IMR-90 (cell line): ENCODE measurements at regions not wholly inside any gene's neighbourhood (a gene's known extent, or its start where the extent isn't known, plus 50 kb on each side); places are given as distances from the start of the nearest gene placed in this dataset.

Source experiments
- ATAC-seq: fragments of 200-7000 bp; cut with Tn5 transposase; 2 replicates; pipeline ENCODE4 v1.9.1; 2020; ENCODE audit warnings: low read depth, mild to moderate bottlenecking, moderate library complexity
- BruUV-seq: library from RNA; stranded (reverse); fragments of 400-500 nt; replicated peaks from 2 replicates; lab custom pipeline; 2021; lab: Mats Ljungman, UMichigan
- CTCF ChIA-PET: fragments of 300-600 bp; formaldehyde crosslinking; extraction: SDS; loops from one replicate; lab custom pipeline; 2021; ENCODE audit warnings: antibody characterized with exemption; lab: Yijun Ruan, JAX
- POLR2A ChIA-PET: fragments of 300-600 bp; sonication (Branson Sonifier 250); formaldehyde crosslinking; loops from one replicate; lab custom pipeline; 2022; ENCODE audit warnings: antibody characterized with exemption; ENCODE audit not compliant: unreplicated experiment; lab: Charles Lee
- DNase-seq: peaks from one replicate; pipeline ENCODE4 v3.0.0; 2013
- H2AFZ ChIP-seq: replicated peaks from 2 replicates; pipeline ENCODE3; 2013; ENCODE audit warnings: low read length, mild to moderate bottlenecking; ENCODE audit not compliant: poor library complexity
- H2AK5ac ChIP-seq: 2 replicates; pipeline ENCODE4 v1.6.1; 2013; ENCODE audit warnings: low read depth, low read length, inconsistent platforms
- H2AK9ac ChIP-seq: replicated peaks from 2 replicates; pipeline ENCODE3; 2013; ENCODE audit warnings: mild to moderate bottlenecking, low read depth, low read length, moderate library complexity; ENCODE audit not compliant: poor library complexity
- H2BK120ac ChIP-seq: 2 replicates; pipeline ENCODE4 v1.6.1; 2013; ENCODE audit warnings: low read depth, low read length, inconsistent platforms
- H2BK15ac ChIP-seq: 3 replicates; pipeline ENCODE4 v1.6.1; 2013; ENCODE audit warnings: low read depth, low read length, inconsistent platforms
- H2BK20ac ChIP-seq: 2 replicates; pipeline ENCODE4 v1.6.1; 2013; ENCODE audit warnings: low read depth, mild to moderate bottlenecking, inconsistent platforms, low read length, moderate library complexity
- H2BK5ac ChIP-seq: 2 replicates; pipeline ENCODE4 v1.6.1; 2013; ENCODE audit warnings: mild to moderate bottlenecking, low read depth, low read length, inconsistent platforms; ENCODE audit not compliant: poor library complexity, severe bottlenecking
- H3K14ac ChIP-seq: replicated peaks from 2 replicates; pipeline ENCODE4 v1.6.1; 2013; ENCODE audit warnings: low read depth, low read length, inconsistent platforms
- H3K18ac ChIP-seq: 2 replicates; pipeline ENCODE4 v1.6.1; 2013; ENCODE audit warnings: low read depth, low read length, control low read depth
- H3K23ac ChIP-seq: 2 replicates; pipeline ENCODE4 v1.6.1; 2013; ENCODE audit warnings: low read depth, low read length, inconsistent platforms
- H3K27ac ChIP-seq: 2 replicates; pipeline ENCODE4 v1.5.1; 2013; ENCODE audit warnings: mild to moderate bottlenecking, control low read depth, low read length; ENCODE audit not compliant: insufficient read depth
- H3K27me3 ChIP-seq: 2 replicates; pipeline ENCODE4 v1.6.1; 2013; ENCODE audit warnings: low read length; ENCODE audit not compliant: control insufficient read depth, insufficient read depth
- H3K36me3 ChIP-seq: 2 replicates; pipeline ENCODE4 v1.6.1; 2013; ENCODE audit warnings: low read length, mixed read lengths; ENCODE audit not compliant: control insufficient read depth, insufficient read depth
- H3K4ac ChIP-seq: 2 replicates; pipeline ENCODE4 v1.6.1; 2013; ENCODE audit warnings: low read depth, low read length, inconsistent platforms
- H3K4me1 ChIP-seq: 2 replicates; pipeline ENCODE4 v1.6.1; 2013; ENCODE audit warnings: low read length, mixed read lengths; ENCODE audit not compliant: control insufficient read depth, insufficient read depth
- H3K4me2 ChIP-seq: 2 replicates; pipeline ENCODE4 v1.6.1; 2013; ENCODE audit warnings: low read depth, mild to moderate bottlenecking, control low read depth, low read length, moderate library complexity
- H3K4me3 ChIP-seq: 2 replicates; pipeline ENCODE4 v1.5.1; 2013; ENCODE audit warnings: low read depth, mild to moderate bottlenecking, control low read depth, low read length, moderate library complexity; ENCODE audit not compliant: insufficient read depth
- H3K56ac ChIP-seq: 2 replicates; pipeline ENCODE4 v1.6.1; 2013; ENCODE audit warnings: low read length, inconsistent platforms; ENCODE audit not compliant: insufficient read depth; ENCODE audit errors: extremely low read depth
- H3K79me1 ChIP-seq, 2 experiments: 2 replicates each; pipeline ENCODE4 v1.6.1; 2013; ENCODE audit warnings: low read length in 2 of 2, inconsistent platforms in 1 of 2, low read depth in 1 of 2
- H3K9ac ChIP-seq: 2 replicates; pipeline ENCODE4 v1.6.1; 2013; ENCODE audit warnings: low read depth, low read length, control low read depth
- H3K9me1 ChIP-seq: 2 replicates; pipeline ENCODE4 v1.6.1; 2013; ENCODE audit warnings: low read length, inconsistent platforms; ENCODE audit not compliant: insufficient read depth
- H3K9me3 ChIP-seq: 2 replicates; pipeline ENCODE4 v1.6.1; 2013; ENCODE audit warnings: low read length; ENCODE audit not compliant: control insufficient read depth, insufficient read depth
- H4K20me1 ChIP-seq: 2 replicates; pipeline ENCODE4 v1.6.1; 2013; ENCODE audit warnings: low read length, inconsistent platforms; ENCODE audit not compliant: insufficient read depth
- H4K5ac ChIP-seq: 2 replicates; pipeline ENCODE4 v1.6.1; 2013; ENCODE audit warnings: mild to moderate bottlenecking, low read depth, low read length, control low read depth
- H4K8ac ChIP-seq, 2 experiments: 2 replicates each; pipeline ENCODE4 v1.6.1; 2013; ENCODE audit warnings: low read depth in 2 of 2, low read length in 2 of 2, control low read depth in 1 of 2, inconsistent platforms in 1 of 2
- H4K91ac ChIP-seq: 2 replicates; pipeline ENCODE4 v1.6.1; 2013; ENCODE audit warnings: low read depth, low read length, inconsistent platforms; ENCODE audit not compliant: insufficient read depth
- BHLHE40 ChIP-seq: fragments of 150-350 bp; IDR thresholded peaks from 2 replicates; pipeline ENCODE4 v1.6.1; 2016; ENCODE audit warnings: mild to moderate bottlenecking, low read depth, low read length
- CEBPB ChIP-seq: IDR thresholded peaks from 2 replicates; pipeline ENCODE4 v1.6.1; 2012; ENCODE audit warnings: low read depth, low read length, improper control_type of control experiment
- CHD1 ChIP-seq: IDR thresholded peaks from 2 replicates; pipeline ENCODE4 v1.6.1; 2012; ENCODE audit warnings: low read depth, low read length, improper control_type of control experiment
- CTCF ChIP-seq: conservative IDR thresholded peaks from 2 replicates; pipeline ENCODE4 v1.5.1; 2012; ENCODE audit warnings: mild to moderate bottlenecking, low read depth, low read length, improper control_type of control experiment
- ELK1 ChIP-seq: fragments of 150-350 bp; IDR thresholded peaks from 2 replicates; pipeline ENCODE4 v1.6.1; 2016; ENCODE audit warnings: low read depth, mild to moderate bottlenecking, low read length, moderate library complexity, borderline replicate concordance
- MAFK ChIP-seq: IDR thresholded peaks from 2 replicates; pipeline ENCODE4 v1.6.1; 2012; ENCODE audit warnings: low read depth, low read length, improper control_type of control experiment
- MAZ ChIP-seq: IDR thresholded peaks from 2 replicates; pipeline ENCODE4 v1.6.1; 2012; ENCODE audit warnings: low read depth, mild to moderate bottlenecking, low read length, improper control_type of control experiment, moderate library complexity, borderline replicate concordance
- MXI1 ChIP-seq: IDR thresholded peaks from 2 replicates; pipeline ENCODE4 v1.6.1; 2012; ENCODE audit warnings: low read depth, mild to moderate bottlenecking, low read length, moderate library complexity, borderline replicate concordance
- NFE2L2 ChIP-seq: fragments of 150-350 bp; IDR thresholded peaks from 2 replicates; pipeline ENCODE4 v1.6.1; 2016; ENCODE audit warnings: low read depth, mild to moderate bottlenecking, low read length
- POLR2A ChIP-seq: IDR thresholded peaks from 2 replicates; pipeline ENCODE4 v1.6.1; 2012; ENCODE audit warnings: mild to moderate bottlenecking, low read depth, low read length
- RAD21 ChIP-seq: IDR thresholded peaks from 2 replicates; pipeline ENCODE4 v1.6.1; 2012; ENCODE audit warnings: low read length, improper control_type of control experiment
- RCOR1 ChIP-seq: IDR thresholded peaks from 2 replicates; pipeline ENCODE4 v1.6.1; 2012; ENCODE audit warnings: mild to moderate bottlenecking, low read length, improper control_type of control experiment; ENCODE audit not compliant: insufficient replicate concordance
- RFX5 ChIP-seq: IDR thresholded peaks from 2 replicates; pipeline ENCODE4 v1.8.0; 2012; ENCODE audit warnings: low read depth, mild to moderate bottlenecking, low read length, moderate library complexity
- SMC3 ChIP-seq: fragments of 150-350 bp; IDR thresholded peaks from 2 replicates; pipeline ENCODE4 v1.6.1; 2016; ENCODE audit warnings: low read depth, mild to moderate bottlenecking, antibody characterized with exemption, low read length, moderate library complexity
- USF2 ChIP-seq: fragments of 150-350 bp; IDR thresholded peaks from 2 replicates; pipeline ENCODE4 v1.6.1; 2017; ENCODE audit warnings: mild to moderate bottlenecking, antibody characterized with exemption, low read length, low read depth
- WGBS, 2 experiments: methylation state at CpG; one replicate each; pipeline versions ENCODE4 v1.1.5 to v1.1.7; 2013; ENCODE audit warnings: missing lambda C conversion rate in 2 of 2; ENCODE audit not compliant: insufficient read length in 1 of 2; ENCODE audit errors: extremely low coverage in 2 of 2; 5-methylcytosine and 5-hydroxymethylcytosine counted together
- dilution Hi-C: fragments of 300-500 bp; cut with HindIII; formaldehyde crosslinking; loops from one replicate; pipeline ENCODE4 v1.14.3; 2018; ENCODE audit warnings: low sequenced_read_pairs; ENCODE audit not compliant: unreplicated experiment
- in situ Hi-C: fragments of 300-500 bp; cut with MboI; formaldehyde crosslinking; loops from 3 replicates; pipeline ENCODE4 v1.14.3; 2019; ENCODE audit warnings: low sequenced_read_pairs, inconsistent platforms, mixed read lengths
- intact Hi-C: fragments of 100-400 bp; cut with micrococcal nuclease; formaldehyde crosslinking; loops from 2 replicates; pipeline ENCODE4 v1.10.0; 2022

- no peaks in the 10 kb centered on the region for H4K20me1 ChIP-seq
- H2AFZ ChIP-seq: no peak overlapping the region
- H3K27ac ChIP-seq: no peak overlapping the region
- no peak overlapping the region for H3K4me3 ChIP-seq
- H2BK120ac ChIP-seq: no peak overlapping the region
- DNase-seq: no peak
- TF ChIP-seq MAZ (no peak), SMC3 (no peak), MXI1 (no peak), RAD21 (no peak), MAFK (no peak), BHLHE40 (no peak), ELK1 (no peak), POLR2A (no peak), NFE2L2 (no peak), RCOR1 (no peak), USF2 (no peak), CTCF (no peak), CEBPB (no peak), RFX5 (no peak), CHD1 (no peak)
- no peaks in the 10 kb centered on the region for H3K36me3 ChIP-seq
- intact Hi-C loops: no loop called here
- no peak overlapping the region for H3K14ac ChIP-seq
- no peak overlapping the region for H3K4me2 ChIP-seq
- no peak overlapping the region for H2AK9ac ChIP-seq
- H2AK5ac ChIP-seq: no peak overlapping the region
- H4K91ac ChIP-seq: no peak overlapping the region
- H4K5ac ChIP-seq: no peak overlapping the region
- no peaks in the 10 kb centered on the region for H3K79me1 ChIP-seq
- no TSS peak for BruUV-seq
- no peak overlapping the region for H3K56ac ChIP-seq
- in situ Hi-C loops: no loop called here
- no peaks in the 10 kb centered on the region for H3K9me3 ChIP-seq
- no peak overlapping the region for H3K9ac ChIP-seq
- no peak overlapping the region for H2BK20ac ChIP-seq
- no peak overlapping the region for H3K23ac ChIP-seq
- no peaks in the 10 kb centered on the region for H3K9me1 ChIP-seq
- 50% methylated on average over 1 of the region's 10 CpGs; no CpG with 5 or more reads in 1 of the 2 experiments for WGBS, 2 experiments
- POLR2A ChIA-PET: no interaction called here
- H3K4ac ChIP-seq: no peak overlapping the region
- dilution Hi-C loops: no loop called here
- H3K27me3 ChIP-seq: peaks cover 83% of the 10 kb centered on the region
- H3K18ac ChIP-seq: no peak overlapping the region
- no peak overlapping the region for H4K8ac ChIP-seq
- no peak overlapping the region for H2BK5ac ChIP-seq
- no peak for ATAC-seq
- H2BK15ac ChIP-seq: no peak overlapping the region
- H3K4me1 ChIP-seq: no peaks in the 10 kb centered on the region
- CTCF ChIA-PET: interaction anchor here (0.7 kb wide), 1 partner anchor 659 kb away, joined by 6 read pairs; no protein-coding TSS in a partner anchor
Measured at GRCh38 chr1:22399421-22400091, 52.1 kb upstream of the ZBTB40 start.
